Neutrophil (primary cell): ENCODE measurements at regions not wholly inside any gene's neighbourhood (a gene's known extent, or its start where the extent isn't known, plus 50 kb on each side); places are given as distances from the start of the nearest gene placed in this dataset.

ENCODE experiments used
- H3K27ac ChIP-seq: fragments of 200-600 bp; sonication (generic); 2 replicates; pipeline ENCODE4 v1.5.1; 2016; ENCODE audit warnings: mild to moderate bottlenecking, moderate library complexity
- H3K27me3 ChIP-seq: fragments of 200-600 bp; sonication (generic); 2 replicates; pipeline ENCODE4 v1.6.0; 2016; ENCODE audit warnings: mild to moderate bottlenecking
- H3K36me3 ChIP-seq: fragments of 200-600 bp; sonication (generic); 2 replicates; pipeline ENCODE4 v1.5.1; 2017
- H3K4me1 ChIP-seq, 2 experiments: fragments of 200-600 bp in 1 of 2; sonication (generic) in 1 of 2; 1 replicate in 1 of 2; 2 replicates in 1 of 2; pipeline versions ENCODE4 v1.5.1 to v1.6.1; 2013 to 2016; ENCODE audit warnings: low read depth in 1 of 2, low read length in 1 of 2, mild to moderate bottlenecking in 1 of 2, moderate library complexity in 1 of 2; ENCODE audit not compliant: control insufficient read depth in 1 of 2, insufficient read depth in 1 of 2
- H3K4me3 ChIP-seq, 2 experiments: fragments of 200-600 bp in 1 of 2; sonication (generic) in 1 of 2; 1 replicate in 1 of 2; 2 replicates in 1 of 2; pipeline ENCODE4 v1.5.1; 2013 to 2016; ENCODE audit warnings: low read depth in 1 of 2, low read length in 1 of 2, mild to moderate bottlenecking in 1 of 2, moderate library complexity in 1 of 2
- H3K9me3 ChIP-seq: fragments of 200-600 bp; sonication (generic); 2 replicates; pipeline ENCODE4 v1.5.1; 2016
- TF ChIP-seq, protein P1 (sequence below): fragments of 200-600 bp; sonication (generic); IDR thresholded peaks from 2 replicates; pipeline ENCODE4 v1.5.1; 2016; ENCODE audit warnings: antibody characterized with exemption

DNA sequence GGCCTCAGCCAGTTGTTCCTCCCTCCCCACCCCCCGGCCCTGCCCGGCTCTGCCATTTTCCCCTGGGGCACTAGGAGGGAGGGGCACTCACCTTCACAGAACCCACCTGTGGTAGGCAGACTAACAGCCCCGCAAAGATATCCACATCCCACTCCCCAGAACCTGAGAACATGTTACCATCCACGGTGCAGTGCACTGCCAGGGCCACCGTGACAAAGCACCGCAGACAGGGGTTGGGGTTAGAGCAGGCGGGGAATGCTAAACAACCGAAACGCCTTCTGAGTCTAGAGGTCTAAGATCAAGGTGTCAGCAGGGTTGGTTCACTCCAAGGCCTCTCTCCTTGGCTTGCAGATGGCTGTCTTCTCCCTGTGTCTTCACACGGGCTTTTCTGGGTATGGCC is 57.4 kb upstream of the NCOR2 start:
- Histone ChIP-seq H3K27me3 (no peaks in the 10 kb centered on the region), H3K9me3 (no peaks in the 10 kb centered on the region), H3K4me3 (no peak overlapping the region), H3K36me3 (no peaks in the 10 kb centered on the region), H3K27ac (no peak overlapping the region), H3K4me1 (peaks cover 0 to 5% of the 10 kb centered on the region in 2 experiments)
- TF ChIP-seq, protein P1, sequence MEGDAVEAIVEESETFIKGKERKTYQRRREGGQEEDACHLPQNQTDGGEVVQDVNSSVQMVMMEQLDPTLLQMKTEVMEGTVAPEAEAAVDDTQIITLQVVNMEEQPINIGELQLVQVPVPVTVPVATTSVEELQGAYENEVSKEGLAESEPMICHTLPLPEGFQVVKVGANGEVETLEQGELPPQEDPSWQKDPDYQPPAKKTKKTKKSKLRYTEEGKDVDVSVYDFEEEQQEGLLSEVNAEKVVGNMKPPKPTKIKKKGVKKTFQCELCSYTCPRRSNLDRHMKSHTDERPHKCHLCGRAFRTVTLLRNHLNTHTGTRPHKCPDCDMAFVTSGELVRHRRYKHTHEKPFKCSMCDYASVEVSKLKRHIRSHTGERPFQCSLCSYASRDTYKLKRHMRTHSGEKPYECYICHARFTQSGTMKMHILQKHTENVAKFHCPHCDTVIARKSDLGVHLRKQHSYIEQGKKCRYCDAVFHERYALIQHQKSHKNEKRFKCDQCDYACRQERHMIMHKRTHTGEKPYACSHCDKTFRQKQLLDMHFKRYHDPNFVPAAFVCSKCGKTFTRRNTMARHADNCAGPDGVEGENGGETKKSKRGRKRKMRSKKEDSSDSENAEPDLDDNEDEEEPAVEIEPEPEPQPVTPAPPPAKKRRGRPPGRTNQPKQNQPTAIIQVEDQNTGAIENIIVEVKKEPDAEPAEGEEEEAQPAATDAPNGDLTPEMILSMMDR = no peak

DNA sequence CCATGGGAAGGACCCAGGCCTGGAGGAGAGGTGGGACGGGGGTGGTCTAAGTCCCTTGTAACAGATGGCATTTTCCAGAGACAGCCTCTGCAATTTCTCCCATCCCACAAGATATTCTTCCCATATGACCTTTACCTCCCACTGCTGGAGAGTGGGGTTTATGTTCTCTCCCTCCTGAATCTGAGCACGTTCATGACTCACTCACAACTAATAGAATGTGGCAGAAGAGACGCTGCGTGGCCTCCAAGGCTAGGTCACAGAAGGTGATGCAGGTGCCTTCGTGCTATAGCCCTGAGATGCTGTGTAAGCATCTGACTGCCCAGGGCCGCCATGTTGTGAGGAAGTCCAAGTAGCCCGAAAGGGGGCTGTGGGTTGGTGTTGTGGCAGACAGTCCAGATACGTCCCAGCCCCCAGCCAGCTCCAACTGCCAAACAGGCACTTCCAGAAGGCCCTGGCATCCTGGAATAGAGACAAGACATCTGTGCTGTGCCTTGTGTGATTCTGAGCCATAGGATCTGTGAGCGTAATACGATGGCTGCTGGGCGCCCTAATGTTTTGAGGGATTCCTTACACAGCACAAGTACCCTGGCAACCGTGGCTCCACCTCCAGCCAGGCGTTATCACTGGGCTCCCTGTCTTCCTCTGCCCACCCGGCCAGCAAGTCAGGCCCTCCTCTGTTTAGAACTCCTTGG is 56.1 kb upstream of the NCOR2 start:
- no peak overlapping the region for H3K4me3 ChIP-seq

GRCh38 chr12:124622764-124623163 is 55.4 kb upstream of the NCOR2 start:
- TF ChIP-seq, protein P1 = no peak
- H3K4me3 ChIP-seq = no peak overlapping the region
- H3K9me3 ChIP-seq = no peaks in the 10 kb centered on the region
- H3K27me3 ChIP-seq = no peaks in the 10 kb centered on the region
- peaks cover 0 to 5% of the 10 kb centered on the region in 2 experiments for H3K4me1 ChIP-seq
- no peaks in the 10 kb centered on the region for H3K36me3 ChIP-seq
- H3K27ac ChIP-seq = no peak overlapping the region

More for the DNA sequence above, 56.1 kb upstream of the NCOR2 start:
- no peaks in the 10 kb centered on the region for H3K36me3 ChIP-seq
- TF ChIP-seq, protein P1 = no peak
- no peak overlapping the region for H3K27ac ChIP-seq
- H3K27me3 ChIP-seq = no peaks in the 10 kb centered on the region
- no peaks in the 10 kb centered on the region for H3K9me3 ChIP-seq
- H3K4me1 ChIP-seq = peaks cover 0 to 5% of the 10 kb centered on the region in 2 experiments

DNA sequence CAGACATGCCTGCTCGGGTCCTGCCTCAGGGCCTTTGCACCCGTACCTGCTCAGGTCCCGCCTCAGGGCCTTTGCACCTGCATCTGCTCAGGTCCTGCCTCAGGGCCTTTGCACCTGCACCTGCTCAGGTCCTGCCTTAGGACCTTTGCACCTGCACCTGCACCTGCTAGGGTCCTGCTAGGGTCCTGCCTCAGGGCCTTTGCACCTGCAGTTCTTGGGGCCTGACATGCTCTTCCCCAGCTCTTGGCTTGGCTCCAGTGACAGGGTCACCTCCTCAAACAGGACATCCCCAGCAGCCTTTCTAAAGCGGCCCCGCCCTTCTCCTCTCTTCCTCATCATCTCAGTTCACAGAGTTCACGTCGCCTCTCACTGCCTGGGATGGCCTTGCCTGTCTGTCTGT is 54.9 kb upstream of the NCOR2 start:
- Histone ChIP-seq H3K36me3 (no peaks in the 10 kb centered on the region), H3K4me1 (peaks cover 0 to 5% of the 10 kb centered on the region in 2 experiments), H3K9me3 (no peaks in the 10 kb centered on the region), H3K4me3 (no peak overlapping the region), H3K27ac (no peak overlapping the region), H3K27me3 (no peaks in the 10 kb centered on the region)
- TF ChIP-seq, protein P1 = no peak

DNA sequence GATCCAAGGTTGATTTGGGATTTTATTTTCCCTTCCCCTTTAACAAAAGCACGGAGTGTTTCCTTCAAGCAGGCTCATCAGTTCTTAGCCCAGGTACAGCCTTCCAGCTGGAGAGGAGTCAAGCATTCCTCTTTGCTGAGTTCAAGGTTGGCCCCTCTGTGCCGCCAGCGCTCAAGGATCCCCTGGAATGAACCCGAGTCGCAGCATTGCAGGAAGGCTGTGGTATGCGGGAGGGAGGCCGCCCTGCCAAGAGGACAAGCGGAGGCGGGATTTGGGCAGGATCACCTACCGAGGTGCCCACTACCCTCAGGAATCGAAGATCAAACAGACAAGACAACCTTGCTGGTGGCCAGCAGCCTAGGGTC is 53.9 kb upstream of the NCOR2 start:
- H3K27ac ChIP-seq = no peak overlapping the region
- TF ChIP-seq, protein P1 = no peak
- no peaks in the 10 kb centered on the region for H3K9me3 ChIP-seq
- H3K4me1 ChIP-seq = peaks cover 9 to 10% of the 10 kb centered on the region in 2 experiments
- peaks cover 6% of the 10 kb centered on the region for H3K27me3 ChIP-seq
- H3K4me3 ChIP-seq = no peak overlapping the region
- H3K36me3 ChIP-seq = no peaks in the 10 kb centered on the region
